ENCODE measurements at regions not wholly inside any gene's neighbourhood (a gene's known extent, or its start where the extent isn't known, plus 50 kb on each side); places are given as distances from the start of the nearest gene placed in this dataset.

GRCh38 chr5:108556441-108557145 is 174.7 kb upstream of the FBXL17 start:
- ATAC-seq (no peak), DNase-seq (no peak)
- TF ChIP-seq CTCF (IDR thresholded peaks at IDR 0.05): no peak
- H3K27ac ChIP-seq: no peak overlapping the region
- no peaks in the 10 kb centered on the region for H3K36me3 ChIP-seq
- H3K27me3 ChIP-seq: no peaks in the 10 kb centered on the region
- intact Hi-C loops (cut with DNase I): no loop called here
- H3K4me3 ChIP-seq: no peak overlapping the region
- H3K4me1 ChIP-seq: no peaks in the 10 kb centered on the region
- H3K9me3 ChIP-seq: no peaks in the 10 kb centered on the region

DNA sequence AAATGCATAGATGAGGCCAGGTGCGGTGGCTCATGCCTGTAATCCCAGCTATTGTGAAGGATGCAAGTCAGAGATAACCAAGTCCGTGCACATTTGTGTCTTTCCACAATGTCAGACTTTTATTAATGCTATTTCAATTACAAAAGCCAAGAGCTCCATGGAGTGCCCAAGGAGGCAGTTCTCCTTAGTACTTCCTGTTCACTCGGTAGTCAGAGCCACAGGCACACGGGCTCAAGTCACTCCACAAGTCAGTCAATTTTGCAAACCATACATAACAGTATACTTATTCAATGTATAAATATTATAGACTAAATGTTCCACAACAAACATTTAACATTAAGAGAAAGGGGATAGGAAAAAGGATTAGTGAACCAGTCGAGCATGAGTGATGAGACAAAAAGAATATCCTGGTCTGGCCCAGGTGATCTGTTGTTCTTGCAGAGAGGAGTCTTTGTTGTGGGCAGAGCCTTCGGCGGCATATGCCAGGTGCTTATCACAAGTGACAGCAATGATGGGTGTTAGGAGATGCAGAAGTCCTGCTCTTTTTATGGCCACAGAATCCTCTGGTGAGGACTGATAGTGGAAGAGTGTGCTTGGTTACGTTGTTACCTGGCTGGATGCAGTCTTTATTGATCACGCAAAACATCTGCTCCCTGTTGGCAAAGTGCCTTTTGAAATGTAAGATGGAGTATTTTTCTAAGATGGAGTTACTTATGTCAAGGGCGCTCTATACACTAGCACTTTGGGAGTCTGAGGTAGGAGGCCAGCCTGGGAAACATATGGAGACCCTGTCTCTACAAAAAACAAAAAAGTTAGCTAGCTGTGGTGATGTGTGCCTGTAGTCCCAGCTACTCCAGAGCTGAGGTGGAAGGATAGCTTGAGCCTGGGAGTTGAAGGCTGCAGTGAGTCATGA is 167.0 kb upstream of the FBXL17 start:
- H3K36me3 ChIP-seq: no peaks in the 10 kb centered on the region
- no peak overlapping the region for H3K4me3 ChIP-seq
- DNase-seq: no peak
- ATAC-seq: no peak
- H3K27ac ChIP-seq: no peak overlapping the region
- no peaks in the 10 kb centered on the region for H3K4me1 ChIP-seq
- no peaks in the 10 kb centered on the region for H3K9me3 ChIP-seq
- TF ChIP-seq CTCF (IDR thresholded peaks at IDR 0.05): no peak
- no peaks in the 10 kb centered on the region for H3K27me3 ChIP-seq
- intact Hi-C loops (cut with DNase I): no loop called here

- H3K36me3 ChIP-seq: no peaks in the 10 kb centered on the region
- H3K4me3 ChIP-seq: no peak overlapping the region
- H3K27ac ChIP-seq: no peak overlapping the region
- ATAC-seq: no peak
- DNase-seq: no peak
- H3K27me3 ChIP-seq: no peaks in the 10 kb centered on the region
- no peak for TF ChIP-seq CTCF (IDR thresholded peaks at IDR 0.05)
- no peaks in the 10 kb centered on the region for H3K4me1 ChIP-seq
- intact Hi-C loops (cut with DNase I): no loop called here
- no peaks in the 10 kb centered on the region for H3K9me3 ChIP-seq
These were observed 165.0 kb upstream of the FBXL17 start for GRCh38 chr5:108546939-108547338.

- no peak overlapping the region for H3K4me3 ChIP-seq
- no peaks in the 10 kb centered on the region for H3K9me3 ChIP-seq
- DNase-seq (no peak), ATAC-seq (no peak)
- H3K27me3 ChIP-seq: no peaks in the 10 kb centered on the region
- no peaks in the 10 kb centered on the region for H3K36me3 ChIP-seq
- no peak overlapping the region for H3K27ac ChIP-seq
- no peaks in the 10 kb centered on the region for H3K4me1 ChIP-seq
- intact Hi-C loops (cut with DNase I): no loop called here
- TF ChIP-seq CTCF (IDR thresholded peaks at IDR 0.05): no peak
These were observed 163.4 kb upstream of the FBXL17 start for GRCh38 chr5:108545301-108545700.

DNA sequence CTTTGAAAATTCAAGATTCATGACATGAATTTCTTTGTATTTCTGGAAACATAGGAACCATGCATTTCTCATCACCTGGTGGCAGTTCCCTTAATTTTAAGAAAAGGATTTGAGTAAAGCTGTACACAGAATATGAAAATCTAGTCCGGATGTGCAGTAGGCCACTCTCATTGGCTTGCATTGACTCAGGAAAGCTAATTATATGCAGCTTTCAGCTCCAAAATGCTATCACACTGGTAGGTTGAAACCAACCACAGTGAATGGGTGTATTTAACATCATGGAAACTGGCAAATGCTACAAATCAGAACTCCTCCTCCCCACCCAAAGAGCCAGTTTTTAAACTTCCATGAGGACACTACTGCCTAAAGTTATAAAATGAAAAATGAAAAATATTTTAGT is 161.6 kb upstream of the FBXL17 start:
- Histone ChIP-seq H3K4me3 (no peak overlapping the region), H3K9me3 (no peaks in the 10 kb centered on the region), H3K27me3 (no peaks in the 10 kb centered on the region), H3K27ac (no peak overlapping the region), H3K36me3 (no peaks in the 10 kb centered on the region), H3K4me1 (no peaks in the 10 kb centered on the region)
- ATAC-seq (no peak), DNase-seq (no peak)
- intact Hi-C loops (cut with DNase I): no loop called here
- no peak for TF ChIP-seq CTCF (IDR thresholded peaks at IDR 0.05)

Measured in upper lobe of right lung (tissue), 1 donor.